Activated CD8-positive, alpha-beta memory T cell treated with anti-CD3 and anti-CD28 coated beads, Interleukin-2, amount 10 ng/mL, durations not matched to agents 7 days and 5 days (primary cell): ENCODE measurements at regions not wholly inside any gene's neighbourhood (a gene's known extent, or its start where the extent isn't known, plus 50 kb on each side); places are given as distances from the start of the nearest gene placed in this dataset.
"Not testable (repeated sequence)": the region's sequence is repeated elsewhere in the genome, so short reads cannot be mapped to it uniquely, and the experiment has no call there.

Experiments
- ATAC-seq: fragments of 150-1000 bp; cut with Tn5 transposase; one replicate; pipeline ENCODE4 v1.10.0; 2021; ENCODE audit warnings: moderate library complexity
- CTCF ChIA-PET: fragments of 350-600 bp; sonication (Branson Sonifier 250); formaldehyde crosslinking; loops from one replicate; lab custom pipeline; 2021; ENCODE audit warnings: antibody characterized with exemption; lab: Charles Lee
- DNase-seq: peaks from one replicate; pipeline ENCODE4 v3.0.0-alpha.2; 2020
- H3K27ac Mint-ChIP-seq: one replicate; pipeline ENCODE4 v1.8.0; 2021; ENCODE audit warnings: mild to moderate bottlenecking, mixed read lengths
- H3K27me3 Mint-ChIP-seq: one replicate; pipeline ENCODE4 v1.8.0; 2021; ENCODE audit warnings: mixed read lengths
- H3K36me3 Mint-ChIP-seq: one replicate; pipeline ENCODE4 v1.8.0; 2021; ENCODE audit warnings: mild to moderate bottlenecking, mixed read lengths
- H3K4me1 Mint-ChIP-seq: one replicate; pipeline ENCODE4 v1.8.0; 2021; ENCODE audit warnings: mixed read lengths
- H3K4me3 Mint-ChIP-seq: one replicate; pipeline ENCODE4 v1.8.0; 2021; ENCODE audit warnings: mild to moderate bottlenecking, moderate library complexity, mixed read lengths
- H3K9me3 Mint-ChIP-seq: one replicate; pipeline ENCODE4 v1.8.0; 2022; ENCODE audit warnings: low read depth, mixed read lengths

DNA sequence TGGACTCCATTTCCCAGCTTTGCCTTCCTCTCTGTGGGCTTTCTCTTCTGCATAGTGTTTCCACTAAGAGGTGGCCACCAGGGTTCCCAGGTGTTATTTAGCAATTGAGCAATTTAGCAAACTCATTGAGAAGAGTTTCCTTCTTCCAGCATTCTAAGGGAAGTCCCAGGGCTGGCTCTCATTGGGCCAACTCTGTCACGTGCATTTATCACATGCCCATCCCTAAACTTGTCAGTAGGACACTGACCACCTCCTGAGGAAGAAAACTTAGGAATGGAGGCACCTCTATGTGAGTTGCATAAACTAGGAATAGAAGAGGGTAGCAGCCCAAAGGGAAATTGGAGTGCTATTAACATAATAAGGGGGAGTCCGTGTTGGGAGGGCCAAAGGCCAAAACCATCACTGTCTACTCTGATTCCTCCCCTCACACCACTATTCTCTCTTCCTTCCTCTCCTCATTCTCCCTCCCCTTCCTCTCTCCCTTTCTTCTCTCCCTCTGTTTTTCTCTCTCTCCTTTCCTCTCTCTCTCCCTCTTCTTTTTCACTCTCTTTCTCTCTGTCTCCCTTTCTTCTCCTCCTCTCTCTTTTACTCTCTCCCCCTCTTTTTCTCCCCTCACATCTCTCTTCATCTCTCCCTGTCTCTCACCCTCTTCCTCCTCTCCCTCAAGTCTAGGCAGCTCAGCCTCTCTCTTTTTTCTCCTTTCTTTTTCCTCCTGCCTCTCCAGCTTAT, 213.4 kb downstream of the PALM2AKAP2 start:
- H3K4me1 Mint-ChIP-seq: no peaks in the 10 kb centered on the region
- H3K9me3 Mint-ChIP-seq: peaks cover 2% of the 10 kb centered on the region
- no peak for DNase-seq
- H3K27ac Mint-ChIP-seq: no peak overlapping the region
- no peak for ATAC-seq
- no peaks in the 10 kb centered on the region for H3K27me3 Mint-ChIP-seq
- CTCF ChIA-PET: no interaction called here
- peaks cover 2% of the 10 kb centered on the region for H3K36me3 Mint-ChIP-seq
- H3K4me3 Mint-ChIP-seq: no peak overlapping the region

GRCh38 chr9:109994141-109994540, 213.8 kb downstream of the C9orf152 start:
- H3K27ac Mint-ChIP-seq: no peak overlapping the region
- CTCF ChIA-PET: no interaction called here
- no peaks in the 10 kb centered on the region for H3K4me1 Mint-ChIP-seq
- no peaks in the 10 kb centered on the region for H3K27me3 Mint-ChIP-seq
- no peak for DNase-seq
- H3K9me3 Mint-ChIP-seq: no peaks in the 10 kb centered on the region
- H3K36me3 Mint-ChIP-seq: no peaks in the 10 kb centered on the region
- no peak for ATAC-seq
- no peak overlapping the region for H3K4me3 Mint-ChIP-seq

DNA sequence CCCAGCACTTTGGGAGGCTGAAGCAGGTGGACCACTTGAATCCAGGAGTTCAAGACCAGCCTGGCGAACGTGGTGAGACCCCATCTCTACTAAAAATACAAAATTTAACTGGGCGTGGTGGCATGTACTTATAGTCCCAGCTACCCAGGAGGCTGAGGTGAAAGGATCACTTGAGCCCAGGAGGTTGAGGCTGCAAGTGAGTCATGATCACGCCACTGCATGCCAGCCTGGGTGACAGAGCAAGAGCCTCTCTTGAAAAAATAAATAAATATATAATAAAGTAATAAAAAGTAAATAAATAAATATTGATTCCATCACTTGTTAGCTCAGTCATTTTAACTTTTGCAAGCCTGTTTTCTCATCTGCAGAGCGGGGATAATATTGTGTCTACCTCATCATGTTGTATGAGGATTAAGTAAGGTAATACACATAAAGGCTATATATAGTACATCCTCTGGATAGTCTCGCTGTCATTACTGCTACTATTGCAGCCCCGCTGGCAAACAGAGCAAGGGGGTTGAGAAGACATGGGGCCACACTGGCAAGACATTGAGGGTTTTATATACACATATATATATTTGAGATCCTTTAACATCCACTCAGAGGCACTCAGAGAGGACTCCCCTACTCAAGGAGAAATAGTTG, 210.9 kb downstream of the C9orf152 start:
- no peak for DNase-seq
- H3K27ac Mint-ChIP-seq: no peak overlapping the region
- H3K27me3 Mint-ChIP-seq: no peaks in the 10 kb centered on the region
- H3K4me1 Mint-ChIP-seq: no peaks in the 10 kb centered on the region
- H3K36me3 Mint-ChIP-seq: no peaks in the 10 kb centered on the region
- no peak overlapping the region for H3K4me3 Mint-ChIP-seq
- CTCF ChIA-PET: no interaction called here
- no peaks in the 10 kb centered on the region for H3K9me3 Mint-ChIP-seq
- no peak for ATAC-seq

- Mint-ChIP-seq H3K4me1 (no peaks in the 10 kb centered on the region), H3K27ac (no peak overlapping the region), H3K27me3 (no peaks in the 10 kb centered on the region), H3K9me3 (no peaks in the 10 kb centered on the region), H3K36me3 (no peaks in the 10 kb centered on the region), H3K4me3 (no peak overlapping the region)
- CTCF ChIA-PET: no interaction called here
- ATAC-seq (no peak), DNase-seq (no peak)
These were observed 210.3 kb downstream of the C9orf152 start for GRCh38 chr9:109997682-109998081.

GRCh38 chr9:110005521-110005920, 202.4 kb downstream of the C9orf152 start:
- H3K4me3 Mint-ChIP-seq: not testable (repeated sequence)

DNA sequence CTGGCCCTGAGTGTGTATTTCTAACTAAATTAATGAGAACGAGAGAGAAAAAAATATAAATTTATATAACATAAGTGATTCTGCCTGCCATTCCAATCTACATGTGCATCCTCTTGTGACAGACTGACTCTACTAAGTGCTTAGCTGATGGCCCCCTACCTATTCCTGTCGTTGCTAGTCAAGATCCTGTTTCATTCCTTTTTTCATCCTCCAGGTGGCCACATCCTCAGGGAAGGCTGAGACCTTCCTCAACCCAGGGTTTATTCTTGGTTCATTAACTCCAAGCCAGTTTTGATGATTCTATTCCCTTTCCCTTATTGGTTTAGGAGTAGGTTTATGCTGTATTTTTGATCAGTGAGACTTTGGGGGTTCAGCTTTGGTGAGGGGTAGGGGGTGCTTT, 201.3 kb downstream of the C9orf152 start:
- Mint-ChIP-seq H3K4me3 (no peak overlapping the region), H3K4me1 (peaks cover 5% of the 10 kb centered on the region), H3K9me3 (peaks cover 2% of the 10 kb centered on the region), H3K27ac (no peak overlapping the region), H3K36me3 (no peaks in the 10 kb centered on the region), H3K27me3 (peaks cover 3% of the 10 kb centered on the region)
- no peak for ATAC-seq
- no peak for DNase-seq
- CTCF ChIA-PET: no interaction called here

More at GRCh38 chr9:110005521-110005920, 202.4 kb downstream of the C9orf152 start:
- H3K27ac Mint-ChIP-seq, H3K9me3 Mint-ChIP-seq, H3K27me3 Mint-ChIP-seq, ATAC-seq, H3K4me1 Mint-ChIP-seq, H3K36me3 Mint-ChIP-seq, CTCF ChIA-PET: not testable (repeated sequence)
- DNase-seq: peak; percentile 60

GRCh38 chr9:110007477-110008270, 200.3 kb downstream of the C9orf152 start:
- CTCF ChIA-PET: no interaction called here
- ATAC-seq: no peak

DNA sequence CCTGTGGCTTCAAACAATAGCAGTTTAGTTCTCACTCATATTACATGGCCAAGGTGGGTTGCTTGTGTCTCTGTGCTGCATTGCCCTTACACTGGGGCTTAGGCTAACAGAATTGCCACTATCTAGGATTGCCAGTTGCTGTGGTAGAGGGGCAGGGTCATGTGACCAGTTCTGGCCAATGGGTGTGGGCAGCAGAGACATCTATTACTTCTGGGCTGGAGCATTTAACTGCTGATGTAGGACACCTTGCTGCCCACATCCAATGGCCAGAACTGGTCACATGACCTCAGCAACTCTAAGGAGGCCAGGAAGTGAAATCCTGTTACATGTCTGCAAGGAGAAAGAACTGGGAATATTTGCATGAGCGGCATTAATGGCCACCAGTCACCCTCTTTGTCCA, 199.3 kb downstream of the C9orf152 start:
- H3K4me1 Mint-ChIP-seq: peaks cover 5% of the 10 kb centered on the region

More at GRCh38 chr9:110007477-110008270, 200.3 kb downstream of the C9orf152 start:
- Mint-ChIP-seq H3K27ac (no peak overlapping the region), H3K36me3 (no peaks in the 10 kb centered on the region), H3K9me3 (peaks cover 2% of the 10 kb centered on the region), H3K4me3 (no peak overlapping the region), H3K27me3 (peaks cover 5% of the 10 kb centered on the region), H3K4me1 (peaks cover 5% of the 10 kb centered on the region)
- no peak for DNase-seq

DNA sequence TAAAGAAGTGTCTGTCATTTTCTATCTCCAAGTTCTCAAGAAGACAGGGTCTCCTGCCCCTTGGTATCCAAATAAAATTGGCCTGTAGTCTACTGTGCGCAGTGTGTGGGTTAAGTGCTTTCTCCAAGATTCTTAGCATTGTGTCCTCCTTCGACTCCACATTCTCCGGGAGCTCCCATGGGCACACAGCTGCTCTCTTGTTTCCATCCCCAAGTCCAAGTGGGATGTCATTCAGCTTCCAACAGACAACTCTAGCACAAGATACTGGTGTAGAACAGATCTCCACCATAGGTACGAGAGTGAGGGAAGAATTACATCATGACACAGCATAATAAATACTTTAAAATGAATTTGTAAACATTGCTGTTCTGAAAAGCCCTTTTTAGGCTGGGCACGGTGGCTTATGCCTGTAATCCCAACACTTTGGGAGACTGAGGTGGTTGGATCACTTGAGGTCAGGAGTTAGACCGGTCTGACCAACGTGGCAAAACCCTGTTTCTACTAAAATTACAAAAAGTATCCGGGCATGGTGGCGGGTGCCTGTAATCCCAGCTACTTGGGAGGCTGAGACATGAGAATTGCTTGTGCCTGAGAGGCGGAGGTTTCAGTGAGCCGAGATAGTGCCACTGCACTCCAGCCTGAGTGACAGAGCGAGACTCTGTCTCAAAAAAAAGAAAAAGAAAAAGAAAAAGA, 196.2 kb downstream of the C9orf152 start:
- H3K27ac Mint-ChIP-seq: no peak overlapping the region
- CTCF ChIA-PET: no interaction called here
- ATAC-seq: no peak
- H3K36me3 Mint-ChIP-seq: no peaks in the 10 kb centered on the region
- H3K4me1 Mint-ChIP-seq: no peaks in the 10 kb centered on the region
- H3K9me3 Mint-ChIP-seq: no peaks in the 10 kb centered on the region
- no peak for DNase-seq
- peaks cover 5% of the 10 kb centered on the region for H3K27me3 Mint-ChIP-seq
- H3K4me3 Mint-ChIP-seq: no peak overlapping the region

More for the DNA sequence above, 199.3 kb downstream of the C9orf152 start:
- no peaks in the 10 kb centered on the region for H3K36me3 Mint-ChIP-seq
- ATAC-seq (no peak), DNase-seq (no peak)
- CTCF ChIA-PET: no interaction called here
- peaks cover 2% of the 10 kb centered on the region for H3K9me3 Mint-ChIP-seq
- no peak overlapping the region for H3K4me3 Mint-ChIP-seq
- H3K27me3 Mint-ChIP-seq: peaks cover 5% of the 10 kb centered on the region
- no peak overlapping the region for H3K27ac Mint-ChIP-seq

- H3K4me1 Mint-ChIP-seq: no peaks in the 10 kb centered on the region
- H3K9me3 Mint-ChIP-seq: no peaks in the 10 kb centered on the region
- DNase-seq (no peak), ATAC-seq (no peak)
- CTCF ChIA-PET: no interaction called here
- peaks cover 6% of the 10 kb centered on the region for H3K27me3 Mint-ChIP-seq
- H3K4me3 Mint-ChIP-seq: no peak overlapping the region
- H3K27ac Mint-ChIP-seq: no peak overlapping the region
- no peaks in the 10 kb centered on the region for H3K36me3 Mint-ChIP-seq
These were observed 194.9 kb downstream of the C9orf152 start for GRCh38 chr9:110013064-110013463.

DNA sequence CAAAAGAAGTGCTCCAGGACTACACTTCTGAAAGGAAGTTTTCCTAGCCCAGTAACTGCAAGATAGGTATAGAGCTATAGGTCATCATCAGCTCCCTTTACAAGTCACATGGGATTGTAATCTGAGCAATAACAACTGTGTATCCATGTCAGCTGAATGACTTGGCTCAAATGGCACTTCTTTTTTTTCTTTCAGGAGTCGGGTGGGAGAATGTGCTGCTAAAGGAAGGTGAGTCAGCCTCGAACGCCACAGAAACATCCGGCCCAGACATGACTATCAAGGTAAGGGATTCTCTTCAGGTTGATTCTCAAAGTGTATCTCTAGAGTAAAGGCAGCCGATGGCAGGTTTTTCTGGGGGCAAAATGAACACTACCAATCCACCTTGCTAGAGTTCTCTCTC, 192.2 kb downstream of the C9orf152 start:
- ATAC-seq (no peak), DNase-seq (no peak)
- H3K4me3 Mint-ChIP-seq: no peak overlapping the region
- H3K9me3 Mint-ChIP-seq: no peaks in the 10 kb centered on the region
- no peaks in the 10 kb centered on the region for H3K36me3 Mint-ChIP-seq
- no peak overlapping the region for H3K27ac Mint-ChIP-seq
- CTCF ChIA-PET: no interaction called here
- no peaks in the 10 kb centered on the region for H3K4me1 Mint-ChIP-seq
- H3K27me3 Mint-ChIP-seq: peaks cover 6% of the 10 kb centered on the region

DNA sequence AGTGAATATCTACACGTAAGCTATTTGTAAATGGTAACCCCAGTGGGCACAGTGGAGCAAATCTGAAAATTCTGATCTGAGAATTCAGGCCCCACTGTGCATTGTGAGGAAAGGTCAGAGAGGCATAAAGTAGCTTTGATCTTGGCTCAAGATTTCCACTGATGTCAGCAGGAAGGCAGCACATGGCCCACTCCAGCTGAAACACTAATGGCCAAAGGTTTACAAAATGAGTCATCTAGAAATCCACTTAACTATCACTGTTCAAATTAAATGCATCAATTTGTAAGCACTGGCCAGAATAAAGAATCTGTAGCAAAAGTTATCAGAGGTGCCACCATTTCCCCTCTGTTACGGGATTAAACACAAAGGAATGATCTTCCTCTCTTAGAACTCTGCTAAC, 191.6 kb downstream of the C9orf152 start:
- Mint-ChIP-seq H3K9me3 (no peaks in the 10 kb centered on the region), H3K27me3 (peaks cover 6% of the 10 kb centered on the region), H3K27ac (no peak overlapping the region), H3K4me3 (no peak overlapping the region), H3K36me3 (no peaks in the 10 kb centered on the region), H3K4me1 (no peaks in the 10 kb centered on the region)
- ATAC-seq: no peak
- DNase-seq: no peak
- CTCF ChIA-PET: no interaction called here

GRCh38 chr9:110020216-110020615, 187.7 kb downstream of the C9orf152 start:
- H3K36me3 Mint-ChIP-seq, H3K4me3 Mint-ChIP-seq, H3K27ac Mint-ChIP-seq, DNase-seq, ATAC-seq, CTCF ChIA-PET, H3K27me3 Mint-ChIP-seq, H3K4me1 Mint-ChIP-seq, H3K9me3 Mint-ChIP-seq: not testable (repeated sequence)
